ENCODE measurements at regions not wholly inside any gene's neighbourhood (a gene's known extent, or its start where the extent isn't known, plus 50 kb on each side); places are given as distances from the start of the nearest gene placed in this dataset.

DNA sequence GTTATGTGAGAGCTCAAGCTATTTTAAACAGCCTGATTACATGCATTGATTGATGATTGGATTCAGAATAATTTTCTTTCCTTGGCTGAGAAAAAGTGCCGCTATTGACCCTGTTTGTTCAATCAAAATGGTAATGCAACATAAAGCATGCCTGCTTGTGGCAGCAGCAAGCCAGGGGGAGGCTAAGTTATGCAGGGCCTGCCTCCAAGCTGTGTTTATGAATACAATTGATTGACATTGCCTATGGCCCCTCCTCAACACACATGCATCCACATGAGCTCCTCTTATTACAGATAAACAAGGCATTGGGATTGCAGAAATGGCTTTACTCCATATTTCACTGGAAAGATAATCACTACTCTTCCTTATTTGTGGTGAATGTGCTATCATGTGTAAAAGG, 395.6 kb downstream of the TDRD15 start:
- Histone ChIP-seq H3K27ac (no peak overlapping the region), H3K4me3 (no peak overlapping the region), H3K9me3 (no peaks in the 10 kb centered on the region), H3K36me3 (ENCODE audit: low read depth, missing control alignments) (no peaks in the 10 kb centered on the region), H3K27me3 (no peaks in the 10 kb centered on the region), H3K4me1 (no peaks in the 10 kb centered on the region)
- intact Hi-C loops (cut with DNase I; ENCODE audit: low total_unique reads), result no loop called here
- no peak for DNase-seq
- TF ChIP-seq POLR2A (IDR thresholded peaks at IDR 0.05), result no peak
- TF ChIP-seq, protein P1, sequence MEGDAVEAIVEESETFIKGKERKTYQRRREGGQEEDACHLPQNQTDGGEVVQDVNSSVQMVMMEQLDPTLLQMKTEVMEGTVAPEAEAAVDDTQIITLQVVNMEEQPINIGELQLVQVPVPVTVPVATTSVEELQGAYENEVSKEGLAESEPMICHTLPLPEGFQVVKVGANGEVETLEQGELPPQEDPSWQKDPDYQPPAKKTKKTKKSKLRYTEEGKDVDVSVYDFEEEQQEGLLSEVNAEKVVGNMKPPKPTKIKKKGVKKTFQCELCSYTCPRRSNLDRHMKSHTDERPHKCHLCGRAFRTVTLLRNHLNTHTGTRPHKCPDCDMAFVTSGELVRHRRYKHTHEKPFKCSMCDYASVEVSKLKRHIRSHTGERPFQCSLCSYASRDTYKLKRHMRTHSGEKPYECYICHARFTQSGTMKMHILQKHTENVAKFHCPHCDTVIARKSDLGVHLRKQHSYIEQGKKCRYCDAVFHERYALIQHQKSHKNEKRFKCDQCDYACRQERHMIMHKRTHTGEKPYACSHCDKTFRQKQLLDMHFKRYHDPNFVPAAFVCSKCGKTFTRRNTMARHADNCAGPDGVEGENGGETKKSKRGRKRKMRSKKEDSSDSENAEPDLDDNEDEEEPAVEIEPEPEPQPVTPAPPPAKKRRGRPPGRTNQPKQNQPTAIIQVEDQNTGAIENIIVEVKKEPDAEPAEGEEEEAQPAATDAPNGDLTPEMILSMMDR (IDR thresholded peaks at IDR 0.05), result no peak
- WGBS, 2 donors, result 93 to 95% methylated on average over 1 of the region's 1 CpG

DNA sequence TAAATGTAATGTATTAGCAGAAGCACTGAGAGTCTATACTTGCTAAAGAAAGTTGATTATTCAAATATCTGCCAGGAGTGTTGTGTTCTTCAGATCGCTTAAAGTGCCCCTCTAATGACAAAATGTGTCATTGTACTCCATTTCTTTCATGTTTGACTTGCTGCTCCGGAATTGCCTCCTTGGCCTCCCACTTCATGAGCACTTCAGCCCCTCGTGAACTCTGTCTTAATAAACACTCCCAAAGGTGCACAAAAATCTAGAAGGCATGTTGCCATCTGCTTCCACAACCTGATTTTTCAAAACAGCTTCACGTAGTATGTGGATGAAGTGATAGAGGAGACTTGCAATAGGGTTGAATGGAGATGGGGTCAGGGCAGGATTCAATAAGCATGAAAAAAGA, 396.1 kb downstream of the TDRD15 start:
- Histone ChIP-seq H3K9me3 (no peaks in the 10 kb centered on the region), H3K36me3 (ENCODE audit: low read depth, missing control alignments) (no peaks in the 10 kb centered on the region), H3K4me1 (no peaks in the 10 kb centered on the region), H3K27me3 (no peaks in the 10 kb centered on the region), H3K4me3 (no peak overlapping the region), H3K27ac (no peak overlapping the region)
- DNase-seq, result no peak
- 84 to 94% methylated on average over 4 of the region's 4 CpGs for WGBS, 2 donors
- no peak for TF ChIP-seq POLR2A (IDR thresholded peaks at IDR 0.05)
- TF ChIP-seq, protein P1 (IDR thresholded peaks at IDR 0.05), result no peak
- intact Hi-C loops (cut with DNase I; ENCODE audit: low total_unique reads), result no loop called here

DNA sequence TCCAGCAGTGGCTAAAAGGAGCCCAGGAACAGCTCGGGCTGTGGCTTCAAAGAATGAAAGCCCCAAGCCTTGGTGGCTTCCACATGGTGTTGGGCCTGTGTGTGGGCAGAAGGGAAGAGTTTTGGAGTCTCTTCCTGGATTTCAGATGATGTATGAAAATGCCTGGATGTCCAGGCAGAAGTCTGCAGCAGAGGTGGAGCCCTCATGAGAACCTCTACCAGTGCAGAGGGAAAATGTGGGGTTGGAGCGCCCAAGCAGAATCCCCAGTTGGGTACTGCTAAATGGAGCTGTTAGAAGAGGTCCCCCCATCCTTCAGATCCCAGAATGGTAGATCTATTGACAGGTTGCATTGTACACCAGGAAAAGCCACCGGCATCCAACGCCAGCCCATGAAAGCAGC, 412.1 kb downstream of the TDRD15 start:
- Histone ChIP-seq H3K27me3 (no peaks in the 10 kb centered on the region), H3K4me1 (no peaks in the 10 kb centered on the region), H3K36me3 (ENCODE audit: low read depth, missing control alignments) (no peaks in the 10 kb centered on the region), H3K4me3 (no peak overlapping the region), H3K9me3 (no peaks in the 10 kb centered on the region), H3K27ac (no peak overlapping the region)
- WGBS, 2 donors, result 69 to 70% methylated on average over 4 of the region's 4 CpGs
- no peak for TF ChIP-seq POLR2A (IDR thresholded peaks at IDR 0.05)
- TF ChIP-seq, protein P1 (IDR thresholded peaks at IDR 0.05), result no peak
- intact Hi-C loops (cut with DNase I; ENCODE audit: low total_unique reads), result no loop called here
- DNase-seq, result no peak

DNA sequence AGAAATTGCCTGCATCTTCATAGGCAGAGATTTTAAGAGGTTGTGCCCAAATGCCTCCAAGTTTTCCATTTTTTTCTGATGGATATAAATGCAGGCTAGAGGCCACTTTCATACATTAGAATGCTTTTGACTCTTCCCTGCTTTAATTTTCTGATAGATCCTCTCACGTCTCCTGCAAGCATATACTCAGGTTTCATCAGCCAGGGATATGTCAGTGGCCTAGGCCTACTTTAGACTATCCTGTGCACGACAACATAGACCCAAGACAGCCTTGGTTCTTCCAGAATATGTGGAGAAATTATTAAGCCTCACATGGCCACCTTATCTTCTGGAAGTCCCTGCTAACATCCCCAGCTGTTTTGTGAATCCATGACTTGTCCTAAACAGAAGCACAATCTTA, 415.9 kb downstream of the TDRD15 start:
- DNase-seq, result no peak
- WGBS, 2 donors, result 84 to 86% methylated on average over 2 of the region's 2 CpGs
- intact Hi-C loops (cut with DNase I; ENCODE audit: low total_unique reads), result no loop called here

DNA sequence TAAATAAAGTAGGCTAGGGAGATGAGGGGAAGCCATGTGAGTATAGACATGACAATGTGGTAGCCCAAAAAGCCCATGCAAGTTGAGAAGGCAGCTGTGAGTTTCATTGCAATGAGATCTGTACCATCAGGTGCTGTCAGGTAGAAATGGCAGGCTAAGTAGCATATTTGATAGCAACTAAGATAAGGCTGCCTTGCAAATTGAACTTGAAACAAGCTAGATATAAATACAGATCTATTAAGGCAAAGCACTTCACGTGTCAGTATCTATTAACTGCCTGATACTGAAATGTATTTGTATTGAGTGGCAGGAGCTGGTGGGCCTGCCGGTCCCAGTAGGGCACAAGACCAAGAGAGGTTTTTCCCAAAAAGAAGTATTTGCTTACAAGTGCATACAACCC, 419.9 kb downstream of the TDRD15 start:
- no peak for DNase-seq
- TF ChIP-seq, protein P1 (IDR thresholded peaks at IDR 0.05), result no peak
- no peak for TF ChIP-seq POLR2A (IDR thresholded peaks at IDR 0.05)
- H3K9me3 ChIP-seq, result no peaks in the 10 kb centered on the region
- 92 to 94% methylated on average over 2 of the region's 2 CpGs for WGBS, 2 donors
- H3K4me3 ChIP-seq, result no peak overlapping the region
- no peaks in the 10 kb centered on the region for H3K4me1 ChIP-seq
- no peaks in the 10 kb centered on the region for H3K27me3 ChIP-seq
- no peak overlapping the region for H3K27ac ChIP-seq
- intact Hi-C loops (cut with DNase I; ENCODE audit: low total_unique reads), result no loop called here
- H3K36me3 ChIP-seq (ENCODE audit: low read depth, missing control alignments), result no peaks in the 10 kb centered on the region

More for the DNA sequence above, 415.9 kb downstream of the TDRD15 start:
- TF ChIP-seq, protein P1 (IDR thresholded peaks at IDR 0.05), result no peak
- no peak for TF ChIP-seq POLR2A (IDR thresholded peaks at IDR 0.05)
- Histone ChIP-seq H3K36me3 (ENCODE audit: low read depth, missing control alignments) (no peaks in the 10 kb centered on the region), H3K9me3 (no peaks in the 10 kb centered on the region), H3K27me3 (no peaks in the 10 kb centered on the region), H3K4me3 (no peak overlapping the region), H3K4me1 (no peaks in the 10 kb centered on the region), H3K27ac (no peak overlapping the region)

Data from testis (tissue), 2 donors.